ENCODE measurements at regions not wholly inside any gene's neighbourhood (a gene's known extent, or its start where the extent isn't known, plus 50 kb on each side); places are given as distances from the start of the nearest gene placed in this dataset.

DNA sequence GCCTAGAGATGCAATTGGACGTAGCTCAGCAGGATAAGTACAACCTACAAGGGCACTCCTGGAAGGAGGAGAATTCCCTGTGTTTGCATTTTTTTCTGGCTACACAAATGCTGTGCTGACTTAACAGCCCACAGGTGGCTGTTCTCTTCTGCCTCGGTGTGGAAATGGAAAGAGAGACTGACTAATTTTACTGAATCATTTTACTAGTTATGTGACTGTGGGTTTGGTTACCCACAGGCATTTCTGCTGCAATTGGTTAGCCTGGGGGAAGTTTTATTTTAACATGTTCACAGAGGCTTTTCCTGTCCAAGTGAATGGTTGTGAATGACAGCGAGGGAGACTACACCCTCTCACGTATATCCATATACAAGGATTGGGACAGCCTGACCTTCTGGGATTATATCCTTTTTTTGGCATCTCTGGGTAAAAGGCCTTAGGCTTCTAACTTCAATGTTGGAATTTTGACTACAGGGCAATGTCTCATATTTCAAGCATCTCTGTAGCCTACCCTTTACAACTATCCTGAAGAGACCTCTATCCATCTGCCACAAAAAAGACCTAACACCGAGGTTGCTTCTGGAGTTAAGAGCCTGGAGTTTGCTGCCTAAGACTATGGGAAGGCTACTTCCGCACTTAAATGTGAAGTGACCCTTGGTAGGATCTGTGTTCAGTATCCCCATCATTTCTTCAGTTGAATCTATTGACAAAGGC, 67.2 kb upstream of the TP63 start:
- DNase-seq, result no peak

DNA sequence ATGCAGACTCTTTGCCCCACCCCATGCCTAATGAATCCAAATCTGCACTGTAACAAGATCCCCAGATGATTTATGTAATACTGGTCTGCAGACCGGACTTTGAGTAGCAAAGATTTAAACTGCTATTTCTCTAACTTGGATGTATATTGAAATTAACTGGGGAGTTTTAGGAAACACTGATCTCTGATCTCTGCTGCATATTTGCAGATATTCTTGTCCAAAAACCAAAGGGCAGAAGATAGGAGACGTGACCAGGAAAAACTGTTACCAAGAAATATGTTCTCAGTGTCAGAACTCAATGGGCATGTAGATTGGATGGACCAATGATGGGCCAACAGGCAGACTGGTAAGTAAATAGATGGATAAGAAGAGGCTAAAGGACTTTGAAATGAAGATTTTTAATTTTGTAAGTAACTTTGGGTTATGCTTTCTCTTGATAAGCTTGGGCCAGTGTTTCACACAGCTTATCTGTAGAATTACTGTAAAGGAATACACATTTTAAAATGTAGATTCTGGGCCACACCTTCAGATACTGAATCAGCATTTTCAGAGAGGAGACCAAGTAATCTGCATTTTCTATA, 64.5 kb upstream of the TP63 start:
- DNase-seq, result no peak

DNA sequence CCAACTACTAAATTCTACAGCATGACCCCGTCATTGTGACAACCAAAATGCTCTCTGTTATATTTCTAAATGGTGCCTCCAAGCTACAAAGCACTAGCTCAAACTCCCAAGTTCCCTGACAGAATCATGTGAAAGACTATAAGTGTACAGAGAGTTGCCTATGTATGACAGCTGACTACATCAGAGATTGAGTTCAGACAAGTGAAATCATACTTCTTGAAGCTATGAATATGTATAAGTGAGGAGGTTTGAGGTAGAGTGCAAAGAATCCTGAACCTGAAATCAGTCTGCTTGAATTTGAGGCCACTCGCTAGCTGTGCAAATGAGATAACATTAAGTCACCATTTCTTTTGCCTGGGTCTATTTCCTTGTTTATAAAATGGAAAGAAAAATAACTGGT, 63.9 kb upstream of the TP63 start:
- no peak for DNase-seq

DNA sequence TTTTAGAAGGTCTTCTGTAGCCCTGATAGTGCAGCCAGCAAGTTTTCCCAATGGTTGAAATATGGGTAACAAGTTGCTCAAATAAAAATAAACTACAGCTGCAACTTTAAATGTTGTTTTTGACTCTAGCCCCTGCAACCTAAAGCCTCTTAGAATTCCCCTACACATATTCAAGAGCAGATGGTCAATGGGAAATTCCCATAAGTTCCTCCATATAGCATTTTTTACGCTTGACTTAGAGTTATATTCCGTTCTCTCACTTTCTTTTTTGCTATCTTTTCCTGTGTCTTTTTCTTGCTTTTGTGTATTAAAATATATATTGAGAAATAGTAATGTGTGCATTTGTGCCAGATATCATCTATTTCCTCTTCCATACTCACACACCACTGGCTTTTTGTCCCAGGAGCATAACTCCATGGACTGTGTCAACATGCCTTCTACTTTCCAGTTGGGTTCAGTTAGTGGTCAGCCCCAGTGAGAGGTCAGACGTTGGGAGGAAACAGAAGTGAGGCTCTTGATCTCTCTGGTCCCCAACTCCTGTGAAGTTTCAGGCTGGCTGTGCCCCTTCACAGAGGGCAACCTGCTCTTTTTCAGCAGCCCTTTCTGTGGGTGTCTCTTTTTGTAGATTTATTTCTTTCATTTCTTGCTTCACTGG, 63.3 kb upstream of the TP63 start:
- DNase-seq, result no peak

DNA sequence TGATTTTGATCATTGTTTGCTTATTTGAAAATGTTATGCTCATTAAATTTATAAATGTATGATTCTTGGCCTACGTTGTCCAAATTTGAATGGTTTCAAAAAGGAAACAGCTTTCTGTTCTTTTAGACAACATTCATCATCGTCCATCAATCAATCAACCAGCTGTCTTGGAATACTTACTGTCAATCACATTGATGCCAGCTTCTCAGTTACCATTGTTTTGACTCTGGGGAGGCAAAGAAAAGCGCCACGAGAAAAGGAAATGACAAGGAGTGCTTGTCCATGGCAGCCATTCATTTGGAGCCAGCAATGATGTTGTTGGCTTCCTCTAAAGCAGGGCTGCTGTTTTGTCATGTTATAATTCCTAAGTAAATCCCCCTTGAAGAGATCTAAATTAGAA, 62.2 kb upstream of the TP63 start:
- DNase-seq, result no peak

DNA sequence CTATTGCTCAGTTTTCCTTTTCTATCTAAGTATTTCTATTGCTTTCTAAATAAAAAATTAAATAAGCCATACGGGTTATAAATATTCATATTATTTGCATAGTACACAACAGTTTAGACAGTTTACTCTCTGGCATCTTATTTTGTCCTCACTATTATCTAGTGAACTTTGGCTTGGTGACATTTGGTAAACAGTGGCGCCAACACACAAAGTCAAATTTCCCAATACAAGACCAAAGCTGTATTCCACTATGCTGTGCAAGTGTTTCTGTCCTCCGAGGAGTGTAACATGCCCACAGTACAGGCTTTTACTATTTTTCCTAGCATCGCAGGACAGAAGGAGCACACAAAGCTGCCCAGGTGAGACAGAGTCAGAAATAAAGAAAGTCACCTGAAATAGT, 61.7 kb upstream of the TP63 start:
- DNase-seq, result no peak

DNA sequence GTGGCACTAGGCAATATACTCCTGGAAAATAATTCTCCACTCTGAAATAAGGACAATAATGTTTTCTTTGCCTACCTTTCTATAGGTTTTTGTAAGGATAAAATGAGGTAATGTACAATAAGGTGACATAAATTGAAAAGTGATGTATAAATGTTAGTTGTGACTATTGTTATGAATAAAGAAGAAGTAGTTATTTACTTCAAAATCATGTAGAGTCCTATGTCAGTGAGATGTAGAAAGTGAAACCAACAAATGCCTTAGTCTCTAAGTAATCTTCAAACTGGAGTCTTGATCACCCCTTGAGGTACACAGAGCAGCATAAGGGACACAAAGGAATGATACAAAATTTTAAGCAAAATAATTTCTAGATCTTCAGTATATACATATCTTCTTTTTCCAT, 60.3 kb upstream of the TP63 start:
- DNase-seq, result no peak

DNA sequence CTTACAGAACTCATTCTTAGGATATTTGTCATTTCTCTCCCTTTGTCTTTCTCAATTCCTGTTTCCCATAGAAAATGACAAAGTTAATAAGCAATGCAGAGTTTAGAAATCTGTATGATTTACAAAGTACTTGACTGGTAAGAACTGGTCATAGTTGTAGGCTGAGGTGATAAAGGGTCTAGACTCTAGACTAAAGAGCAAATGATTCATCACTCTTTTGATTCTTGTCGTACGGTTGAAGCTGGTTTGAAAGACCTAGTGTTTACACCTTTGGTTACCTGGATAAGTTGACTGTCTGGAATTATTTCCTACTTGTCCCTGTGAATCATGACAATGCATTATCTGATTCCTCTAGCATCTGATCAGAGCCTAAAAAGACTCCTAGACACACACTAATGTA, 58.9 kb upstream of the TP63 start:
- DNase-seq, result peak; percentile 21

DNA sequence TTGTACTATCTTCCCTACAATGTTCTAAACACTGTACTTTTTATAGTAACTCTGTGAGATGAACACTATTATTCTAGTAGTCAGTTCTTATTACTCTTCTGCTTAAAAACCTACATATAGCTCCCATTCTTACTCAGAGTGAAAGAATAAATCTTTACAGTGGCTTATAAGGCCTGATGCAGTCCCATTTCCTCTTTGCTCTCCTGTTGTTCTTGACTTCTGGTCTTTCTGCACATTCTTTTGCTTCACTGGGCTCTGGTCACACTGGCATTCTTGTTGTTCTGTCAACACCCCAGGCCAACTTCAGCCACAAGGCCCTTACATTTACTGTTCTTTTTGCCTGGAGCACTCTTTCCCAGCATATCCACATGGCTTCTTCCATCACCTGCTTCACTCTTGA, 58.2 kb upstream of the TP63 start:
- no peak for DNase-seq

DNA sequence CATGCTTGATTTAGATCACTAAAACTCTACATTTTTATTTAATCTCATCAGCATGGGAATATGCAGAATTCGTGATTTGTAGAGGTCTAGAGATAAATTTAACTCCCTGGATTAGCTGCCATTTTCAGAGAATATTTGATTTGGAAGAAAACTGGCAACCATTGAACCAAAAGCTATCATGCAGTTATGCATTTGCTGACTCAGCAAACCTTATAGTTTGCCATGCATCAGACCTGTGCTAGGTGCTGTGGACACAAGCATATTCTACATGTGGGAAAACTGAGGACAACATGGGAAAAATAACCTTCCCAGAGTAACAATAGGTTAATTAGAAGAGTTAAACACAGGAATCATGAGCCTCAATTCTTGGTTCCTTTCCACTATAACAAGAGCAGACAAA, 54.7 kb upstream of the TP63 start:
- no peak for DNase-seq

DNA sequence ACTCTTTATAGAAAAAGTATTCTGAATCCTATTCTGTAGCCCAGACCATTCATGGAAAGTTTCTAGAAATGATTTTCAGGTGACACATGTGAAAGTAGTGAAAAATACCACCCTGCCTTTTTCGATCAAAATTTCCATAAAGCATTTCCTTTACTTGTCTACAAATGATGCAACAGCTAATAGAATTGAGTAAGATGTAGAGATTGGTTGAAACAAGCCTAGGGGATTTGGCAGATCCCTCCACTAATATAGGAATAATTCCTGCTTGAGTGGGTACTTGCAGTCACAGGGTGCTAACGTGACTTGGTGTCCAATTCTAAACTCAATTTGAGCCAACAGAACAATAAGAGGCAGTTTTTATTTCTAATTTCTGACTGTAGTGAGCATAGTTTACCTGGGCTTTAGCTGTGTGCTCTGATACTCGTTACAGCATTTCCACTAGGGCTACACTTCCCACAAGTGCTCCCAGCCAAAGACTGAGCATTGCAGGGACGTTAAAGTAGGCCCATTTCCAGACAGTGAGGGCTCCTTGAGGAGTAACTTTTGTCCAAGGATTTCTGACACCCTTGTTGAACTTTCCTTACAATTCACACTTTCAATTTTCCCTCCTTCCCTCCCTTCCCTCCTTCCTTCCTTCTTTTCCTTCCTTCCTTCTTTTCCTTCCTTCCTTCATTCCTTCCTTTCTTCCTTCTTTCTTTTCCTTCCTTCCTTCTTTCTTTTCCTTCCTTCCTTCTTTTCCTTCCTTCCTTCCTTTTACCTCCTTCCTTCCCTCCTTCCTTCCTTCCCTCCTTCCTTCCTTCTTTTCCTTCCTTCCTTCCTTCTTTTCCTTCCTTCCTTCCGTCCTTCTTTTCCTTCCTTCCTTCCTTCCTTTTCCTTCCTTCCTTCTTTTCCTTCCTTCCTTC, 53.9 kb upstream of the TP63 start:
- no peak for DNase-seq

DNA sequence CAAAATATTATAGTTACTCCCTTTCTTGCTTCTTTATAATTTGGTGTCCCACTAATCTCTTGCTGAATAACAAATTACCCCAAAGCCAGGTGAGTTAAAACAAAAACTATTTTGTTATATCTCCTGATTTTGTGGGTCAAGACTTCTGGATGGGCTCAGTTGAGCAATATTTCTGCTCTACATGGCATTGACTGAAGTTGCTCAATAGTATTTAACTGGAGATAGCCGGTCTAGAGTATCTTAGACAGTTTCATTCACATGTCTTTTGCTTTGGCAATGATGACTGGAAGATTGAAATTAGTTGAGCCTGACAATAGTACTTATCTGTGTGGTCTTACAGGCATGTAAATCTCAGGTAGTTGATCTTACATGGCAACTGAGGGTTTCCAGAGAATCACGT, 51.0 kb upstream of the TP63 start:
- DNase-seq, result no peak
